Osteoblast (primary cell): ENCODE measurements at regions not wholly inside any gene's neighbourhood (a gene's known extent, or its start where the extent isn't known, plus 50 kb on each side); places are given as distances from the start of the nearest gene placed in this dataset.

ENCODE experiments used
- DNase-seq: peaks from one replicate; pipeline ENCODE4 v3.0.0; 2011; ENCODE audit warnings: low spot score, mixed read lengths; ENCODE audit not compliant: insufficient read length; ENCODE audit errors: missing footprints
- H2AFZ ChIP-seq: 2 replicates; pipeline ENCODE4 v1.6.0; 2011; ENCODE audit warnings: mild to moderate bottlenecking, low read length
- H3K27ac ChIP-seq: 2 replicates; pipeline ENCODE4 v1.5.1; 2011; ENCODE audit warnings: mild to moderate bottlenecking, low read depth, low read length, moderate library complexity
- H3K27me3 ChIP-seq: 2 replicates; pipeline ENCODE4 v1.6.0; 2012; ENCODE audit warnings: mild to moderate bottlenecking, control low read depth, inconsistent platforms, low read length, moderate library complexity; ENCODE audit not compliant: insufficient read depth
- H3K36me3 ChIP-seq: 2 replicates; pipeline ENCODE4 v1.5.1; 2011; ENCODE audit warnings: mild to moderate bottlenecking, low read length, control low read depth, moderate library complexity; ENCODE audit not compliant: insufficient read depth
- H3K4me1 ChIP-seq: 2 replicates; pipeline ENCODE4 v1.5.1; 2011; ENCODE audit warnings: mild to moderate bottlenecking, low read length, control low read depth, moderate library complexity; ENCODE audit not compliant: insufficient read depth
- H3K4me2 ChIP-seq: 2 replicates; pipeline ENCODE4 v1.6.0; 2011; ENCODE audit warnings: mild to moderate bottlenecking, low read length; ENCODE audit not compliant: insufficient read depth
- H3K4me3 ChIP-seq: fragments of 200-600 bp; sonication (generic); 3 replicates; pipeline ENCODE4 v1.5.1; 2012; ENCODE audit warnings: mild to moderate bottlenecking, low read length, inconsistent platforms; ENCODE audit not compliant: insufficient read depth
- H3K79me2 ChIP-seq: 2 replicates; pipeline ENCODE4 v1.6.0; 2012; ENCODE audit warnings: mild to moderate bottlenecking, low read length, control low read depth, inconsistent platforms; ENCODE audit not compliant: insufficient read depth
- H3K9me3 ChIP-seq: 2 replicates; pipeline ENCODE4 v1.5.1; 2011; ENCODE audit warnings: low read depth, low read length, control low read depth
- H4K20me1 ChIP-seq: 2 replicates; pipeline ENCODE4 v1.6.0; 2012; ENCODE audit warnings: mild to moderate bottlenecking, low read length, control low read depth; ENCODE audit not compliant: insufficient read depth
- TF ChIP-seq, protein P1 (sequence below): IDR thresholded peaks from 2 replicates; pipeline ENCODE4 v1.5.1; 2011; ENCODE audit warnings: mild to moderate bottlenecking, low read depth, low read length, moderate library complexity; ENCODE audit errors: extremely low read depth

DNA sequence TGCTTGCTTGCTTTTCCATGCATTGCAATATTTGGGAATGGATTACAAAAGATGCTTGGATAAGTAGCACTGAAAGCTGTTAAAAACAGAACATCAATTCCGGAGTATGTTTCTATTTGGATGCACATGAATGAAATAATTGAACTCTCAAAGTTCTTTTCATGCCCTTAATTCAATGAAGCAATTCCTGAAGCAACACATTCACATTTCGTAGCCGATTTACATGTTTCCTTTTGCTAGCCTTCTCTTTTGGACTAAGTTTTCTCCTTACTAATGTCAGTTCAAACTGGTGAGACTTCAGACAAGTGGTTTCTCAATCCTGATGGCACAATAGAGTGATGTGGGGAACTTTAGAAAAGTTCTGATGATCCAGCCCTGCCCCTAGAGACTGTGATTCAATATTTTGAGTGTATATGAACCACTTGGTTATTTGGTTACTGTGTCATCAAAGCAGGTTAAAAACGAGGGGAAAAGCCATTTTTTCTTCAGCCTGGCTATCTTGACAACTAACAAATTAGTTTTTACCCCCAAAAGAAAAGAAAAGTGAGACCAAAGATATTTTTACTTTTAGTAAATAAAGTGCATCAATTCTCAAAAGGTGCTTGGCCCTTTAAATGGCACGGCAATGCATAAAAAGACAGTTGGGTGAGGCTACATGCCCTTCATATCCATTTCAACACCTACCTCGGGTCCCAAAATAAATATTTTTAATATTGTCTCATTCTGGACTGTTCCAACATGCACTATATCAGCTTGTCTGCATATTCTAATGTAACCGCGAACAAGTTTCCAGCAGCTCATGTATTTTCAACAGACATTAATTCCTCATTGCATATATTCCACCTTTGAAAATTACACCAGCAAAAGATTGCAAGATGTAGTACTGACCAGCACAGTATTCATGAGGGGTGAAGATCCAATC, 90.1 kb upstream of the RPL34 start:
- TF ChIP-seq, protein P1, sequence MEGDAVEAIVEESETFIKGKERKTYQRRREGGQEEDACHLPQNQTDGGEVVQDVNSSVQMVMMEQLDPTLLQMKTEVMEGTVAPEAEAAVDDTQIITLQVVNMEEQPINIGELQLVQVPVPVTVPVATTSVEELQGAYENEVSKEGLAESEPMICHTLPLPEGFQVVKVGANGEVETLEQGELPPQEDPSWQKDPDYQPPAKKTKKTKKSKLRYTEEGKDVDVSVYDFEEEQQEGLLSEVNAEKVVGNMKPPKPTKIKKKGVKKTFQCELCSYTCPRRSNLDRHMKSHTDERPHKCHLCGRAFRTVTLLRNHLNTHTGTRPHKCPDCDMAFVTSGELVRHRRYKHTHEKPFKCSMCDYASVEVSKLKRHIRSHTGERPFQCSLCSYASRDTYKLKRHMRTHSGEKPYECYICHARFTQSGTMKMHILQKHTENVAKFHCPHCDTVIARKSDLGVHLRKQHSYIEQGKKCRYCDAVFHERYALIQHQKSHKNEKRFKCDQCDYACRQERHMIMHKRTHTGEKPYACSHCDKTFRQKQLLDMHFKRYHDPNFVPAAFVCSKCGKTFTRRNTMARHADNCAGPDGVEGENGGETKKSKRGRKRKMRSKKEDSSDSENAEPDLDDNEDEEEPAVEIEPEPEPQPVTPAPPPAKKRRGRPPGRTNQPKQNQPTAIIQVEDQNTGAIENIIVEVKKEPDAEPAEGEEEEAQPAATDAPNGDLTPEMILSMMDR, result no peak

DNA sequence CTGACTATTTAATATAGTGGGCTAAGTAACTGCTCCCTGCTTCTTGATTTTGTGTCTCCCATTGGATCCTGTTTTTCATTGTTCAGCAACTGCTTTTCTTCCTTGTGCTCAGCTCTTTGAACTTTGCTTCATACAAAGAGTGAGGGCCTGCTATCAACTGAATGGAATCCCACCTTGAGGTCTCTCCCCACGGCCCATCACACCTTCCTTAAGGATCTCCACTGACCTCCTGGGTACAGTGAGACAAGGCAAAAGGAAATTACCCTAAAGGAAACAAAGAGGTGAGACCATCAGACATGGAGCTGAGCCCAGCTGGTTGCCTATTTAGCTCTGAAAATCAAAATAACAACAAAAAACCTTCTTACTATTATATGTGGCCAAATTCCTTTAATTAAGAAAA, 91.3 kb upstream of the RPL34 start:
- Histone ChIP-seq H2AFZ (no peak overlapping the region), H3K4me1 (no peaks in the 10 kb centered on the region), H3K79me2 (no peaks in the 10 kb centered on the region), H3K4me2 (no peak overlapping the region), H3K36me3 (no peaks in the 10 kb centered on the region), H3K27me3 (peaks cover 12% of the 10 kb centered on the region), H3K4me3 (no peak overlapping the region), H3K27ac (no peak overlapping the region), H3K9me3 (no peaks in the 10 kb centered on the region), H4K20me1 (no peaks in the 10 kb centered on the region)
- TF ChIP-seq, protein P1, result no peak
- DNase-seq, result no peak

More for the DNA sequence above, 90.1 kb upstream of the RPL34 start:
- no peak overlapping the region for H3K4me3 ChIP-seq
- peaks cover 12% of the 10 kb centered on the region for H3K27me3 ChIP-seq
- no peak overlapping the region for H2AFZ ChIP-seq
- no peaks in the 10 kb centered on the region for H3K4me1 ChIP-seq
- H3K79me2 ChIP-seq, result no peaks in the 10 kb centered on the region
- H3K9me3 ChIP-seq, result no peaks in the 10 kb centered on the region
- H3K27ac ChIP-seq, result no peak overlapping the region
- no peaks in the 10 kb centered on the region for H3K36me3 ChIP-seq
- H3K4me2 ChIP-seq, result peak overlapping the region; percentile 24
- H4K20me1 ChIP-seq, result no peaks in the 10 kb centered on the region
- DNase-seq, result no peak

DNA sequence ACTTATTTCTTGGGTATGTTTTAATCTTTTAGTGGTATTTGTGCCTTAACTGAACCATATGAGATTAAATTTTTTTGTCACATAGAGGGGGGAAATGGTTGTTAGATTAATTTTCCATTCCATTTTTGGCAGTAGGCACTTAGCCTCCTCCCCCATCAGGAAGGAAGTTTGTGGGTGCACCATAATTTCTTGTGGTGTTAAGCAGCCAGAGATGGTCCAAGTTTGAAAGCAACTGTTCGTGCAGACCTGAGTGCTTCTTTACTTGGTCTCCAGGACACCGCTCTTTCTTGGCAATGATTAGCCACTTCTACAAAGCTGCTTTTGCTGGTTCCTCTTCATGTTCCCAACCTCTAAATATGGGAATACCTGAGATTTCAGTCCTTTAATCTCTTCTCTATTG, 92.7 kb upstream of the RPL34 start:
- H3K36me3 ChIP-seq, result no peaks in the 10 kb centered on the region
- H3K4me1 ChIP-seq, result no peaks in the 10 kb centered on the region
- H2AFZ ChIP-seq, result no peak overlapping the region
- TF ChIP-seq, protein P1, result no peak
- H4K20me1 ChIP-seq, result no peaks in the 10 kb centered on the region
- no peaks in the 10 kb centered on the region for H3K9me3 ChIP-seq
- no peak overlapping the region for H3K4me3 ChIP-seq
- H3K27ac ChIP-seq, result no peak overlapping the region
- no peak overlapping the region for H3K4me2 ChIP-seq
- H3K27me3 ChIP-seq, result peaks cover 8% of the 10 kb centered on the region
- no peak for DNase-seq
- no peaks in the 10 kb centered on the region for H3K79me2 ChIP-seq

DNA sequence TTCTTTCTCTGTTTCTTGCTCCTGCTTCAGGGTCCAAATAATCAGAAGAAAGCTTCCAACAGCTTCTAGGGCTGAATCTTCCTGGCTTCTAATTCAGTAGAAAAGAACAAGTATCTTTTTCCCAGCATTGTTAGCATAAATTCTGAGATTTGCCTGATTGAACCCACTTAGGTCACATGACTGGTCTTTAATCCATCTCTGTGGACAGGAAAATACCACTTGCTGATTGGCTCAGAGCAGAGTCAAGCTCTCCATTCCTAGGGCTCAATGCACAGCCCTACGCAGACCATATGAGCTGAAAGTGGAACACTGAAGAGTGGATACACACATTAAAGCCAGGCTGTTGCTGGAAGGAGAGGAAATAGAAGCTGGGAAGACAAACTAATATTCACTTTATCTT, 99.6 kb upstream of the RPL34 start:
- H3K27ac ChIP-seq, result no peak overlapping the region
- no peak overlapping the region for H3K4me2 ChIP-seq
- DNase-seq, result no peak
- H3K36me3 ChIP-seq, result no peaks in the 10 kb centered on the region
- no peak overlapping the region for H2AFZ ChIP-seq
- TF ChIP-seq, protein P1, result no peak
- H4K20me1 ChIP-seq, result no peaks in the 10 kb centered on the region
- no peaks in the 10 kb centered on the region for H3K79me2 ChIP-seq
- no peak overlapping the region for H3K4me3 ChIP-seq
- H3K9me3 ChIP-seq, result no peaks in the 10 kb centered on the region
- peaks cover 3% of the 10 kb centered on the region for H3K4me1 ChIP-seq
- H3K27me3 ChIP-seq, result peaks cover 3% of the 10 kb centered on the region
